ENCODE measurements at regions not wholly inside any gene's neighbourhood (a gene's known extent, or its start where the extent isn't known, plus 50 kb on each side); places are given as distances from the start of the nearest gene placed in this dataset.

DNA sequence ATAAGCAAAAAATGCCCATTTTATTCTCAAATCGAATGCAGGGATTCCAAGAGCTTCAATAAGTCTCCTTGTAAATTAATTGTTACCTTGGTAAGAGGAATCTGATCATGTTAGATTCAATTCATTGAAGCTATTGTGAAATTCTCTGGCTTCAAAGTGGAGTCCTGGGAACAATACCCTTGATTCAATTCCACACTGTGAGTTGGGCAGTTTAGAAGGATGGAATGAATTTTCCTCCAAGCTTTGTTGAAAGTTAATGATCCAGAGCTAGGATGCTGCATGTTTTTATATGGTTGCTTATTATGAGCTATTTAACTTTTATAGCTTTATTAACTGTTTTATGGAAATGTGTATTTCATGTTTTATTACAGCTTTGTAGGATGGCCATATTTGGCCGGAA lies 89.9 kb upstream of the IGF1 start:
- POLR2A ChIA-PET (ENCODE audit: partially characterized antibody): no interaction called here

More for the DNA sequence above, 89.9 kb upstream of the IGF1 start:
- Histone ChIP-seq H3K4me2 (ENCODE audit: insufficient read depth in 1 of 2, low read depth in 2 of 2, low read length in 2 of 2) (no peak overlapping the region), H3K79me2 (ENCODE audit: control insufficient read depth in 1 of 2, insufficient read depth in 2 of 2, low read length in 2 of 2) (no peaks in the 10 kb centered on the region), H2BK5ac (ENCODE audit: low read depth, low read length) (no peak overlapping the region), H4K5ac (ENCODE audit: insufficient read length, low read depth, low read length) (no peak overlapping the region), H3K23ac (ENCODE audit: insufficient read length) (no peak overlapping the region), H3K36me3 (ENCODE audit: control insufficient read depth in 2 of 4, insufficient read depth in 4 of 4, low read length in 3 of 4) (no peaks in the 10 kb centered on the region), H3K27me3 (replicated peaks in 1 of 4; ENCODE audit: control insufficient read depth in 3 of 4, extremely low read depth in 1 of 4, insufficient read depth in 3 of 4, low read length in 3 of 4) (no peaks in the 10 kb centered on the region), H4K8ac (ENCODE audit: extremely low read depth, insufficient read depth, low read length) (no peak overlapping the region), H3K27ac (ENCODE audit: low read depth, low read length) (no peak overlapping the region), H3K9ac (replicated peaks in 1 of 4; ENCODE audit: extremely low read depth in 1 of 4, low read depth in 3 of 4, low read length in 3 of 4) (no peak overlapping the region), H2BK15ac (ENCODE audit: low read length) (no peak overlapping the region), H3K4me1 (replicated peaks in 1 of 4; ENCODE audit: control insufficient read depth in 3 of 4, insufficient read depth in 4 of 4, low read length in 3 of 4) (no peaks in the 10 kb centered on the region), H3K18ac (ENCODE audit: extremely low read depth, low read length) (no peak overlapping the region), H3K9me3 (ENCODE audit: insufficient read depth in 2 of 2, low read depth in 1 of 2, low read length in 1 of 2) (peaks cover 0 to 3% of the 10 kb centered on the region in 2 experiments; a peak in 1 of 4 replicates), H3K4me3 (ENCODE audit: extremely low read depth in 1 of 4, insufficient read depth in 2 of 4, low read depth in 3 of 4, low read length in 4 of 4) (no peak overlapping the region), H2BK120ac (replicated peaks; ENCODE audit: low read depth, low read length) (no peak overlapping the region), H4K91ac (replicated peaks; ENCODE audit: insufficient read length, low read length) (no peak overlapping the region), H3K14ac (ENCODE audit: insufficient read length) (no peak overlapping the region), H4K20me1 (replicated peaks in 1 of 2; ENCODE audit: control insufficient read depth in 1 of 2, insufficient read depth in 2 of 2, low read length in 2 of 2) (no peaks in the 10 kb centered on the region), H3K4ac (replicated peaks; ENCODE audit: insufficient read length, low read depth, low read length) (no peak overlapping the region), H2AFZ (ENCODE audit: low read length) (no peak overlapping the region), H3K23me2 (ENCODE audit: low read depth, low read length) (no peaks in the 10 kb centered on the region), H2AK5ac (ENCODE audit: low read depth, low read length) (no peak overlapping the region), H2BK20ac (ENCODE audit: low read length) (no peak overlapping the region), H3K56ac (replicated peaks; ENCODE audit: insufficient read length, low read depth, low read length) (no peak overlapping the region), H3K79me1 (ENCODE audit: low read depth, low read length) (no peaks in the 10 kb centered on the region), H2BK12ac (ENCODE audit: low read depth, low read length) (no peak overlapping the region)
- no peak for FAIRE-seq
- no peak for TF ChIP-seq CREB1 (IDR thresholded peaks at IDR 0.05)
- TF ChIP-seq MAFK (IDR thresholded peaks at IDR 0.05; ENCODE audit: low read depth, low read length): no peak
- TF ChIP-seq KDM5A (IDR thresholded peaks at IDR 0.05; ENCODE audit: low read length): no peak
- TF ChIP-seq SP1 (IDR thresholded peaks at IDR 0.05; ENCODE audit: low read depth, low read length): no peak
- CTCF ChIA-PET (ENCODE audit: partially characterized antibody): interaction anchor here (0.8 kb wide), 1 partner anchor 23 kb away, joined by 3 read pairs; no protein-coding TSS in a partner anchor
- DNase-seq (ENCODE audit: low read depth in 1 of 2, low spot score in 2 of 2): no peak
- WGBS, 2 experiments (ENCODE audit: extremely low coverage in 1 of 2, insufficient coverage in 1 of 2, insufficient read length in 1 of 2, insufficient replicate concordance in 2 of 2, low coverage in 1 of 2, low lambda C conversion rate in 2 of 2, missing lambda C conversion rate in 1 of 2): 93% methylated on average over 2 of the region's 2 CpGs; no CpG with 5 or more reads in 1 of the 2 experiments

All from H1 (cell line).